ENCODE measurements at regions not wholly inside any gene's neighbourhood (a gene's known extent, or its start where the extent isn't known, plus 50 kb on each side); places are given as distances from the start of the nearest gene placed in this dataset.

- TF ChIP-seq GABPA (IDR thresholded peaks at IDR 0.05; ENCODE audit: low read depth) (no peak), YY1 (IDR thresholded peaks at IDR 0.05; ENCODE audit: low read depth) (no peak), POLR2AphosphoS5 (IDR thresholded peaks at IDR 0.05; ENCODE audit: low read depth, low read length) (no peak)
Measured at GRCh38 chr9:12988258-12988657, 213.4 kb downstream of the LURAP1L start.
